GM04504 (cell line): ENCODE measurements at regions not wholly inside any gene's neighbourhood (a gene's known extent, or its start where the extent isn't known, plus 50 kb on each side); places are given as distances from the start of the nearest gene placed in this dataset.

ENCODE experiments used
- DNase-seq: peaks from one replicate; pipeline ENCODE4 v3.0.0-alpha.2; 2012; ENCODE audit warnings: low read depth

DNA sequence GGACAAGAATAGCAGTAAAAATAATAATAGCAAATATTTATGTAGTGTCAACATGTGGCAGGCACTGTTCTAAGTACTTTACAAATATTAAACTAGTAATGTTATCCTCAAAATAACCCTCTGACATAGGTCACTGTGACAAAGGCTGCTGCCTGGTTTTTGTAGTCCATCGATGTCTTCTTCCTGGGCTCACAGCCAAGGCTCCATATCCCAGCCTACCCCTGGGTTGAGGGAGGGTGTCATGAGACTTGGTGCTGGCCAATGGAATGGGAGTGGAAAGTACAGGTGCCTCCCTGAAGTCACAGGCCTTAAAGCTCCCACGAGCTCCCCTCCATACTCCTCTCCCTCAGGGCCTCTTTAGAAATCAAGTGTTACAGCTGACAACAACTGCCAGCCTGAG is 159.3 kb downstream of the CYRIA start:
- no peak for DNase-seq

GRCh38 chr2:16496426-16497388 is 168.9 kb downstream of the CYRIA start:
- no peak for DNase-seq

DNA sequence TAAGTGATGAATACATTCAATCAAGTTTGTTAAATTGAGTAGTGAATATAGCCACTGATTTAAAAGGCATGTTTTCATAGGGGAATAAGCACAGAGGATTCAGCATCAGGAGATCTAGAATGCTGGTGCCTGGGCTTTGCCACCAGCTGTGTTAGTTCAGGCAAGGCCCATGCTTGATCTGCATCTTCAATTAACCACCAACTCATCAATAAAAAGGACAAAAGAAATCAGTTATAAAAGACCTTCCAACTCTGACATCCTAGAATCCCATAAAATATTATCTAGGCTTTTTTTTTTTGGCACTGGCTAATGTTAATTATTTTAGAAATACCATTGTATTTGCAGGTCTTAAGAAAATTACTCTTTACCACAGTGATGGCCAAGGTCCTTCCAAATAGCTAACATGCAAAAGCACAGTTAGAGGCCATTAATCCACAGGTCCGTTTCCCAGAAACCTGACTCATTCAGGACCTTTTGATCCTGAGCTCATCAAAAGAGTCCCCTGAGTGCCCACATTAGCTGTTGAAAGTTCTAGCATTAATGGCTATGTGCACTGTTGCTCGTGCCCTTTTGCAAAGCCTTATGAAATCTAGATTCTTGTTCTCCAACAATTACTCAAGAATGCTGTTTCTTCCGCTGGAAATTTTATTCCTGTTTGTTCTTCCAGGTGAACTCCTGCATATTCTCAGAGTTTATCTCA is 170.0 kb downstream of the CYRIA start:
- no peak for DNase-seq

DNA sequence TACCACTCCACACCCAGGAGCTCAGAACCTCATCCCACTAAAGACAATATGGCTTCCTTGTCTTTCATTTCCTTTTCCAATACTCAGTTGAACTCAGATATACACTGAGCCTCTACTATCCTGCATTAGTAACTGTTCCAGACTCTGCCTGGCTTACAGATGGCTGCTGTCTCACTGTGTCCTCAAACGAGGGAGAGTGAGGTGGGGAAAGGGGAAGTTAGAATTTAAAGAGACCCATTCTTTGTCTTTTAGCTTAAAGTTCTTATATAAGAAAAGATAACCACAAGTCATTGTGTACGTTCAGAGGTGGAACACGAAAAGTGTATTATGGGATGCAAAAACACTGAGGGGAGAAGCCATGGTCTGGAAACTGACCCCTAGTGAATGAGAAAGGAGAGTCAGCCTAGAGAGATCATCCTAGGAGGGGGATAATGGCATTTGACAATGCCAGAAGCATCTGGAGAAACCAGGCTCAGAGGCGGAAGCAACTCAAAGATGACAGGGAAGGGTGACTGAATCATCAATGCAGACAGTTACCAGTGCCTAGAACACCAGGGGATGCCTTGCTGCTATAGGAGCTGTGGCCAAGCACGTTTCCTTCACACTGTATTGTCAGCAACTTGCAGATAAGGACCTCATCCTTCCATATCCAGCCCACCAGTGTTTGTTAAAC is 170.7 kb downstream of the CYRIA start:
- no peak for DNase-seq

- no peak for DNase-seq
Measured at GRCh38 chr2:16493788-16494187, 171.8 kb downstream of the CYRIA start.

DNA sequence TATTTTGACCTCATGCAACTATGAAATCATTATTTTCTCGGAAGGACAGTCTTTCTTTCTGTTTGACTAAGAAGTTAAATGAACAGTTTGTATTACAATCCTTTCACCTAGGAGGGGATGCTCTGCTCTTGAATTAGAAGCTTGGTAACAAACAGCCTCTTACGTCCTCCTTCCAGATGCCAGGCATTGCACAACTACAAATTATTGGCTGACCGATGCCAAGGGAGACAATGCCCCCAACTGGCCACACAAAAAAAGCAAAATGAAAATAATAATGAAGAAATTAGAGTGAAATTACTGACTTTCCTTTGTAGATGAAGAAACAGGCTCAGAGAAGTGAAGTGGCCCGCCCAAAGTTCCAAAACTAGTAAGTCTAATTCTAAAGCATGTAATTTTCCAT is 177.9 kb downstream of the CYRIA start:
- DNase-seq = no peak

DNA sequence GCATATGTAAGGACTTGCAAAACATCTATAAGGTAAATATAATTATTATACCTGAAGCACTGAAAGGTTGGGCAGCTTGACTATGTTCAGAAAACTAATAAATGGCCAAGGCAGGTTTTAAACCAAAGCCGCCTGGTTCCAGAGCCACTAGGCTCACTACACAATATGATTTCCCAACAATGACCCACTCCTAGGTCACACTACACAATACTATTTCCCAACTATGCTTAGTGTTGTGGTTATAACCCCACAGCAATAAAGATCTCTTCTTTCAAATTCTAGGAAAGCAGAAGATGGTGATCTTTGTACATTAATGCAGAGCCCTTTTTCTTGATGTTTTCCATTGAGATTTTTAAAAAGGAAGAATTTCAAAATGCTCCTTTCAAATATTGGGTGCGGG is 180.4 kb downstream of the CYRIA start:
- no peak for DNase-seq

DNA sequence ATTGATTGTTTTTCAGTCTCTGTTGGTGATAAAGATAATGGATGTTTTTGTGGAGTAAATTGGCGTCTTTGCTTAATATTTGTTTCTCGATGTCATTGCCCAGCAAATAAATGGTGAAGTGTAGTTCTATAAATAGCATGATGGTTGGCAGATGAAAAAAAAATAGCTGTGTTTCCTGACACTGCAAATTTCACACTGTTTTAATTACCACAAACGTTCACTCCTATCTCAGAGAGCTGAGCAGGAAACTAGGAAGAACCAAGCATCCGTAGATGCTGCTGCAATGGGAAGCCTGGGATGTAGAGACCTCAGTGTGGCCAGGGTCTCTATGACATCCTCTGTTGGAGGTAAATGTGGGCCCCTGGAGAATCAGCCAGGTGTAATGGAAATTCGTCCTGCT is 183.2 kb downstream of the CYRIA start:
- DNase-seq = no peak

- DNase-seq = no peak
Measured at GRCh38 chr2:16481351-16481750, 184.3 kb downstream of the CYRIA start.

- no peak for DNase-seq
Measured at GRCh38 chr2:16479721-16480120, 185.9 kb downstream of the CYRIA start.

DNA sequence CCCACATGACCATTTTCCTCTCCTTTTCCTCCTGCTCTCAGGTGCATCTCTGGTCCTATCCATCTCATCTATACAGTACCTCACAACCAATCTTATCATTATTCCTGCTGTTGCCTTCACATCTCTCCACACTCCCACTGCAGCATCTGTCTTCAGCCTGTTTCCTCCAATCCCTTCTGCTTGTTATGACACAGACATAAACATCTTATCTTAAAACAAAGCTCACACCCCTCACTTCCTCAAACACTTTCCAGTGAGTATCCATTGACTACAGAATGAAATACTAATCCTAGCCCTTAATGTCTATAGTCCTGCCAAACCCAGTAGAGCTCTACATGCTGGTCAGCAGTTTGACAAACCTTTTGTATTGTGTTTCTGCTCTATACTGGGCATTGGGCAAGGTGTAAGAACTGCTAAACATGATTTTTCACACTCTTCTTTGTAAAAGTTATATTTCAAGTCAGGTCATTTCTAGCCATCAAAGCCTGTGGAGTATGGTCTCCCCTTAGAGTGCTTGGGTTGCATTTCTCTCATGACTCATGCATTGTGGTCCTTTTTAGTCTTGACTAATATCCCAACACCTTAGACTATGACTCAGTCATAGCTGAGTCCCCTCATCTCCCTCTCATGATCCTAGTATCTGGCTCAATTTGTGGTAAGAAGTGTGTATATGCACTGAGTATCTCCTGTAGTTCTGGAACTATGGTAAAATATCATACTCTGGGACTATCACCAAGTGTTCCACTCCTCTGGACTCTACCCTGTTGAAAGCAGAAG is 187.0 kb downstream of the CYRIA start:
- DNase-seq = no peak

GRCh38 chr2:16477648-16478047 is 188.0 kb downstream of the CYRIA start:
- DNase-seq = no peak

DNA sequence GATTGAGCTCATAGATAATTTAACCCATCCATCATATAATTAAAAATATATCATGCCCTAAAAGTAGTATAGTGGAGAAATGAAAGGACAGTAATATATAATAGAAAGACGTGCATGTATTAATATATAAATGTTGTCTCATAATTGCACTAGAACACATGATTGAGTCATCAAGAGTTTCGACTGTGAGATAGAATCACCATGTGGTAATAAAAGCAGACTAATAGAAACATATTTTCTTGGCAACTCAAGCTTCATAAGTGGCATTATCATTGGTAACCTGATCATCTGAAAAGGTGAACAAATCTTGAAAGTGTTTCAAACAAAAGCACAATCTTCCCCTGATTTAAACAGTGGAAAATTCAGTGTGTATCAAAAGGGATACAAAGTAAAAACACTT is 188.8 kb downstream of the CYRIA start:
- no peak for DNase-seq

GRCh38 chr2:16475986-16476567 is 189.6 kb downstream of the CYRIA start:
- DNase-seq = no peak

DNA sequence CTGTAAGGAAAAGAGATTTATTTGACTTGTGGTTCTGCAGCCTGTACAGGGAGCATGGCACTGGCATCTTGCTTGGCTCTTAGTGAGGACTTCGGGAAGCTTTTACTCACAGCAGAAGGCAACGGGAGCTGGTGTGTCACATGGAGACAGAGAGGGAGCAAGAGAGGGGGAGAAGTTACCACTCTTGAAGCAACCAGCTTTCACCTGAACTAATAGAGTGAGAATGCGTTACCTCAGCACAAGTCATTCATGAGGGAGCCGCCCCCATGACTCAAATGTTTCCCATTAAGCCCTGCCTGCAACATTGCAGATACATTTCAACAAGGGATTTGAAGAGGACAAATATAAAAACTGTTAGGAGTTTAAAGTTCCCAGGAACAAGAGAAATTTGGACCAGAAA is 190.0 kb downstream of the CYRIA start:
- DNase-seq = no peak

DNA sequence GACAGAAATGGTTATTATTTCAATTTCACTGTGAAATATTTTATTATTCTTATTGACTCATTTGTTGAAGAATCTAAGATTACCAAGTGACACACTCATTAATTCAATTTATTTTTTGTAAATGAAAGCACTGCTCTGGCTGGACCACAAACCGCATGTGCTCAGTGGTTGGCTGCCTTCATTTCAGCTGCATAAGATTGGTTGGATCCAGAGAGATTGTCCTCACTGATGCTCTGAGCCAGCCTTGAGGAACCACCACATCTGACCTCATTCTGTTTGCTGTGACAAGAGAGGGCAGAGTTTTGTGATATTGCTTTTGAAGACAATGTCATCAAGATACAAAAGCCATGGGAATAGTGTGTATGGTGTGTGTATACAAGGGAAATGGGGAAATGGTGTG is 192.1 kb downstream of the CYRIA start:
- no peak for DNase-seq

GRCh38 chr2:16470936-16471490 is 194.6 kb downstream of the CYRIA start:
- DNase-seq = no peak

GRCh38 chr2:16466821-16467151 is 198.8 kb downstream of the CYRIA start:
- no peak for DNase-seq

DNA sequence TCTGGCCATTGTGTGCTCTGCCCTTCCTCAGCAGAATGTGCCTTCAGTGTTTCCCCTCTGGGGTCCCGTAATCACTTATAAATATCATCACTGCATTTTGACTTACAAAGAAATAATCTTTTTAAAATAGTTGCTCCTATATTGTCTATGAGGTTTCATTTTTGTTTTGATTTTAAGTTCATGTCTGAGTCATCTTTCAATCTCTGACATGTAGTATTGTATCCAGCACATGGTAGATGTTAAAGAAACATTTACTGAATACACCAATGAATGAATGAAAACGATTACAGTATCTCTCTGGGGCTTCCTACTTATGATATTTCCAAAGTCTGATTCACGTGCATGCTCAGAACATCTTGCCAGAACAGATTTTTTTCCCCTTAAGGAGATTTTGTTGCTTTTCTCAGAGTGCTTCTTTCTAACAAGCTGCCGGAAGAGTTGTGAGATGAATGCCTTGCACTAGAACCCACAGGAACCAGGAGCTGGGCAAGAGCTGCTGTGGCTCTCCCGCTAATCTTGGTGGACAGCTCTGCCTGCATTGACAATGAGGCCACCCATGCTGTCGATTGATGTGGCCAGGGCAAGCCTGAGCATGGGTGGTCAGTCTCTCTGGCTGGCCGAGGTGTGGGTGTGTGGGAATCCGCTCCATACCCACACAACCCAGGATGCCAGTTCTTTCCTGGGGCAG is 199.4 kb downstream of the CYRIA start:
- DNase-seq = no peak

DNA sequence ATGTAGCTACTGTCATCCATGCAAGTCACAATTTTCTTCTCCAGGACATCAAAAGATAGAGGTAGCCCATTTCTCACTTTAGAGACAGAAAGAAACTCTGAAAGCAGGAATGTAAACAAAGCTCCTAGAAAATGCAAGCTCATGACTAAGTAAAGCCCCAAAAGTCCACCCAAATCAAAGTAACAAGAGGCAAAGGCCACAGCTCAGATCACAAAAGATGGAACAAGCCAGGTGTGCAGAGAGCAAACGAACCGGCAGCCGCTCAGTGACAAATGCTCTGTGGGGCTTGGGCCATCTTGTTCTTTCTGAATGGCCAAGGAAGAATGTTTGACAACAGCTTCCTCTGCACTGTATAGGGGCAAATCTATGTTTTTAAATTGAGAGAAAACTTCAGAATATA is 201.0 kb downstream of the CYRIA start:
- DNase-seq = no peak

GRCh38 chr2:16462958-16463357 is 202.7 kb downstream of the CYRIA start:
- no peak for DNase-seq
